Osteoblast (primary cell): ENCODE measurements at regions not wholly inside any gene's neighbourhood (a gene's known extent, or its start where the extent isn't known, plus 50 kb on each side); places are given as distances from the start of the nearest gene placed in this dataset.

ENCODE experiments used
- DNase-seq: peaks from one replicate; pipeline ENCODE4 v3.0.0; 2011; ENCODE audit warnings: low spot score, mixed read lengths; ENCODE audit not compliant: insufficient read length; ENCODE audit errors: missing footprints
- H2AFZ ChIP-seq: 2 replicates; pipeline ENCODE4 v1.6.0; 2011; ENCODE audit warnings: mild to moderate bottlenecking, low read length
- H3K27ac ChIP-seq: 2 replicates; pipeline ENCODE4 v1.5.1; 2011; ENCODE audit warnings: mild to moderate bottlenecking, low read depth, low read length, moderate library complexity
- H3K27me3 ChIP-seq: 2 replicates; pipeline ENCODE4 v1.6.0; 2012; ENCODE audit warnings: mild to moderate bottlenecking, control low read depth, inconsistent platforms, low read length, moderate library complexity; ENCODE audit not compliant: insufficient read depth
- H3K36me3 ChIP-seq: 2 replicates; pipeline ENCODE4 v1.5.1; 2011; ENCODE audit warnings: mild to moderate bottlenecking, low read length, control low read depth, moderate library complexity; ENCODE audit not compliant: insufficient read depth
- H3K4me1 ChIP-seq: 2 replicates; pipeline ENCODE4 v1.5.1; 2011; ENCODE audit warnings: mild to moderate bottlenecking, low read length, control low read depth, moderate library complexity; ENCODE audit not compliant: insufficient read depth
- H3K4me2 ChIP-seq: 2 replicates; pipeline ENCODE4 v1.6.0; 2011; ENCODE audit warnings: mild to moderate bottlenecking, low read length; ENCODE audit not compliant: insufficient read depth
- H3K4me3 ChIP-seq: fragments of 200-600 bp; sonication (generic); 3 replicates; pipeline ENCODE4 v1.5.1; 2012; ENCODE audit warnings: mild to moderate bottlenecking, low read length, inconsistent platforms; ENCODE audit not compliant: insufficient read depth
- H3K79me2 ChIP-seq: 2 replicates; pipeline ENCODE4 v1.6.0; 2012; ENCODE audit warnings: mild to moderate bottlenecking, low read length, control low read depth, inconsistent platforms; ENCODE audit not compliant: insufficient read depth
- H3K9me3 ChIP-seq: 2 replicates; pipeline ENCODE4 v1.5.1; 2011; ENCODE audit warnings: low read depth, low read length, control low read depth
- H4K20me1 ChIP-seq: 2 replicates; pipeline ENCODE4 v1.6.0; 2012; ENCODE audit warnings: mild to moderate bottlenecking, low read length, control low read depth; ENCODE audit not compliant: insufficient read depth
- CTCF ChIP-seq: IDR thresholded peaks from 2 replicates; pipeline ENCODE4 v1.5.1; 2011; ENCODE audit warnings: mild to moderate bottlenecking, low read depth, low read length, moderate library complexity; ENCODE audit errors: extremely low read depth

- no peaks in the 10 kb centered on the region for H3K79me2 ChIP-seq
These were observed 915.3 kb downstream of the FSCB start for GRCh38 chr14:43591776-43592175.

GRCh38 chr14:43587183-43587582 is 919.9 kb downstream of the FSCB start:
- no peaks in the 10 kb centered on the region for H4K20me1 ChIP-seq
- H3K27ac ChIP-seq, result no peak overlapping the region
- TF ChIP-seq CTCF, result no peak
- no peak overlapping the region for H3K4me2 ChIP-seq
- DNase-seq, result no peak
- H3K79me2 ChIP-seq, result no peaks in the 10 kb centered on the region
- peaks cover 2% of the 10 kb centered on the region for H3K9me3 ChIP-seq
- H3K4me1 ChIP-seq, result no peaks in the 10 kb centered on the region
- H3K27me3 ChIP-seq, result no peaks in the 10 kb centered on the region
- H2AFZ ChIP-seq, result no peak overlapping the region
- H3K4me3 ChIP-seq, result no peak overlapping the region
- H3K36me3 ChIP-seq, result no peaks in the 10 kb centered on the region

More at GRCh38 chr14:43591776-43592175, 915.3 kb downstream of the FSCB start:
- H3K4me1 ChIP-seq, result no peaks in the 10 kb centered on the region
- no peaks in the 10 kb centered on the region for H3K36me3 ChIP-seq
- H2AFZ ChIP-seq, result no peak overlapping the region
- H3K9me3 ChIP-seq, result peaks cover 2% of the 10 kb centered on the region
- no peaks in the 10 kb centered on the region for H3K27me3 ChIP-seq
- no peaks in the 10 kb centered on the region for H4K20me1 ChIP-seq
- DNase-seq, result no peak
- no peak overlapping the region for H3K27ac ChIP-seq
- TF ChIP-seq CTCF, result no peak
- H3K4me2 ChIP-seq, result no peak overlapping the region
- no peak overlapping the region for H3K4me3 ChIP-seq

GRCh38 chr14:43579671-43580070 is 927.4 kb downstream of the FSCB start:
- Histone ChIP-seq H3K4me1 (no peaks in the 10 kb centered on the region), H2AFZ (no peak overlapping the region), H3K27ac (no peak overlapping the region), H3K4me3 (no peak overlapping the region), H3K36me3 (no peaks in the 10 kb centered on the region), H3K9me3 (peaks cover 2% of the 10 kb centered on the region), H4K20me1 (no peaks in the 10 kb centered on the region), H3K4me2 (no peak overlapping the region), H3K27me3 (no peaks in the 10 kb centered on the region), H3K79me2 (no peaks in the 10 kb centered on the region)
- no peak for TF ChIP-seq CTCF
- DNase-seq, result no peak

- no peak overlapping the region for H3K27ac ChIP-seq
- no peaks in the 10 kb centered on the region for H3K27me3 ChIP-seq
- H3K36me3 ChIP-seq, result no peaks in the 10 kb centered on the region
- no peak overlapping the region for H3K4me2 ChIP-seq
- no peaks in the 10 kb centered on the region for H3K4me1 ChIP-seq
- H3K79me2 ChIP-seq, result no peaks in the 10 kb centered on the region
- no peak for TF ChIP-seq CTCF
- H3K9me3 ChIP-seq, result no peaks in the 10 kb centered on the region
- no peaks in the 10 kb centered on the region for H4K20me1 ChIP-seq
- H3K4me3 ChIP-seq, result no peak overlapping the region
- no peak for DNase-seq
- H2AFZ ChIP-seq, result no peak overlapping the region
These were observed 939.1 kb downstream of the FSCB start for GRCh38 chr14:43568022-43568421.
